GM10248 (cell line): ENCODE measurements at regions not wholly inside any gene's neighbourhood (a gene's known extent, or its start where the extent isn't known, plus 50 kb on each side); places are given as distances from the start of the nearest gene placed in this dataset.

Source experiments
- CTCF ChIA-PET: fragments of 300-600 bp; sonication (Branson Sonifier 250); formaldehyde crosslinking; extraction: SDS; loops from one replicate; lab custom pipeline; 2021; ENCODE audit warnings: antibody characterized with exemption; lab: Yijun Ruan, JAX
- POLR2A ChIA-PET: fragments of 350-650 bp; sonication (Branson Sonifier 250); formaldehyde crosslinking; extraction: SDS; loops from one replicate; lab custom pipeline; 2020; ENCODE audit warnings: antibody characterized with exemption; lab: Yijun Ruan, JAX
- DNase-seq: peaks from one replicate; pipeline ENCODE4 v3.0.0; 2012; ENCODE audit errors: extremely low spot score
- TF ChIP-seq, protein P1 (sequence below): IDR thresholded peaks from 2 replicates; pipeline ENCODE4 v1.5.1; 2012; ENCODE audit warnings: mild to moderate bottlenecking, low read depth; ENCODE audit errors: extremely low read depth, missing control alignments, control extremely low read depth

DNA sequence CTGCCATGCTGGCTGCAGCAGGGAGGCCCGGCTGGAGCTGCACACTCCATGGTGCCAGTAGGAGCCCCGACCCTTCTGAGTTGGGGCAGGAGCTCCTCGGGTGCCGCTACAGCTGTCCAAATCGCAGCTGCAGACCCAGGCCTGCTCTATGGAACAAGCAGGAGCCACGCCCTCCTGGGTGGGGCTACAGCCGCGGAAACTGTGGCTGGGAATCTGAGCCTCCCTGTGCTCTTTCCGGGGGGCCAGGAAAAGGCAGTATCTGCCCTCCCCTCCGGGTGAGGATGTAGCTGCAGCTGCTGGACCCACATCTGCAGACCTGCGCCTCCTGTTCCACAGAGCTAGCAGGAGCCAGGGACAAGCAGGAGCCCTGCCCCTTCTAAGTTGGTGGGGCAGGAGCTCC lies 278.9 kb upstream of the ACTBL2 start:
- CTCF ChIA-PET = interaction anchor here (1.1 kb wide), 1 partner anchor 13 kb away, joined by 3 read pairs; no protein-coding TSS in a partner anchor
- no peak for DNase-seq
- TF ChIP-seq, protein P1, sequence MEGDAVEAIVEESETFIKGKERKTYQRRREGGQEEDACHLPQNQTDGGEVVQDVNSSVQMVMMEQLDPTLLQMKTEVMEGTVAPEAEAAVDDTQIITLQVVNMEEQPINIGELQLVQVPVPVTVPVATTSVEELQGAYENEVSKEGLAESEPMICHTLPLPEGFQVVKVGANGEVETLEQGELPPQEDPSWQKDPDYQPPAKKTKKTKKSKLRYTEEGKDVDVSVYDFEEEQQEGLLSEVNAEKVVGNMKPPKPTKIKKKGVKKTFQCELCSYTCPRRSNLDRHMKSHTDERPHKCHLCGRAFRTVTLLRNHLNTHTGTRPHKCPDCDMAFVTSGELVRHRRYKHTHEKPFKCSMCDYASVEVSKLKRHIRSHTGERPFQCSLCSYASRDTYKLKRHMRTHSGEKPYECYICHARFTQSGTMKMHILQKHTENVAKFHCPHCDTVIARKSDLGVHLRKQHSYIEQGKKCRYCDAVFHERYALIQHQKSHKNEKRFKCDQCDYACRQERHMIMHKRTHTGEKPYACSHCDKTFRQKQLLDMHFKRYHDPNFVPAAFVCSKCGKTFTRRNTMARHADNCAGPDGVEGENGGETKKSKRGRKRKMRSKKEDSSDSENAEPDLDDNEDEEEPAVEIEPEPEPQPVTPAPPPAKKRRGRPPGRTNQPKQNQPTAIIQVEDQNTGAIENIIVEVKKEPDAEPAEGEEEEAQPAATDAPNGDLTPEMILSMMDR = no peak
- POLR2A ChIA-PET = no interaction called here

DNA sequence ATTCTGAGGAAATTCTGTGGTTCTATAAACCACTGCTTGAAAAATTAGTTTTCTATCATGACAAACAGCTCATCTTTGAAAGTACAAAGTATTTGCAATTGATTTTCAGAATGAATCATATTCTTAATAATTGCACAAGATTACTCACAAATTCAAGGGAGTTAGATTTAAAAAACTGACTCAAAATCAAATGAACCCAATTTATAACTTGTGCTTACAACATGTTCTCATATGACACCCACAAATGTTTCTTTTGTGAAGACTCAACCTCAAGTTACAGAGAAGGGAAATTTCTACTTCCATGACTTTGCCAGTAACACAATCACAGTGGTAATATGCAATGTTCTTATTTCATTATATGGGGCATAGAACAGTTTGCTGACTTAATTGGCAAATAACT lies 272.0 kb upstream of the ACTBL2 start:
- CTCF ChIA-PET = interaction anchor here (1.9 kb wide), 1 partner anchor 14 kb away, joined by 4 read pairs; no protein-coding TSS in a partner anchor
- POLR2A ChIA-PET = no interaction called here
- no peak for DNase-seq
- TF ChIP-seq, protein P1 = no peak

DNA sequence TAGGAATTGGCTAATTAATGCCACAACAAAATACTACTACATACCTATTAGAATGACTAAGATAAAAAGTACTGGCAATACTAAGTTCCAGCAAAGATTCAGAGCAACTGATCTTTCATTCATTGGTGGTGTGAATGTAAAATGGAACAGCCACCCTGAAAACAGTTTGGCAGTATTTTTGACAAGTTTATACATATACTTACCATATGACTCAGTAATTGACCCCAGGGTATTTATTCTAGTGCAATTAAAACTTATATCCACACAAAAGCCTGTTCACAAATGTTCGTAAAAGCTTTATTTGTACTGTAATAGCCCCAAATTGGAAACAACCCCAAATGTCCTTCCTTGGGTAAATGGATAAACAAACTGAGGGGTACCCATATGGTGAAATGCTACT lies 270.8 kb upstream of the ACTBL2 start:
- TF ChIP-seq, protein P1 = no peak
- CTCF ChIA-PET = interaction anchor here (1.0 kb wide), 1 partner anchor 13 kb away, joined by 3 read pairs; no protein-coding TSS in a partner anchor
- POLR2A ChIA-PET = no interaction called here
- DNase-seq = no peak

DNA sequence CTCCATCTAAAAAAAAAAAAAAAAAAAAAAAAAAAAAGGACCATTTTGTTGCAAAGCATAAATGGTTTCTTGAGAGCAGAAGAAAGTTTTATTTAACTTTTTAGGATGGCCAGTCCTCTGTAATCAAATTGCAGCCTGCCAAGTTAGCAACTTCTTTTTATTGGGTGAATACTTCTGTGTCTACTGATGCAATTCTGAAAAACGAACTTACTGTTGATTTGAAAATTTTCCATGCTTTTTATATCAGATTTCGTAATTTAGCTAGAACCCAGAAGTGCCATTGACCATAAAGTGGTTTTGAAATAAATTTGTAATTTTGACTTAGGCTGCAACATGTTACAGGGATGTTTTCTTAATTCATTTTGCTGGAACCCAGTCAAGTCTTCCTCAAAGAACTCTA lies 269.1 kb upstream of the ACTBL2 start:
- ChIA-PET POLR2A (no interaction called here), CTCF (interaction anchor here (1.6 kb wide), 1 partner anchor 9 kb away, joined by 4 read pairs; no protein-coding TSS in a partner anchor)
- no peak for DNase-seq
- TF ChIP-seq, protein P1 = no peak

DNA sequence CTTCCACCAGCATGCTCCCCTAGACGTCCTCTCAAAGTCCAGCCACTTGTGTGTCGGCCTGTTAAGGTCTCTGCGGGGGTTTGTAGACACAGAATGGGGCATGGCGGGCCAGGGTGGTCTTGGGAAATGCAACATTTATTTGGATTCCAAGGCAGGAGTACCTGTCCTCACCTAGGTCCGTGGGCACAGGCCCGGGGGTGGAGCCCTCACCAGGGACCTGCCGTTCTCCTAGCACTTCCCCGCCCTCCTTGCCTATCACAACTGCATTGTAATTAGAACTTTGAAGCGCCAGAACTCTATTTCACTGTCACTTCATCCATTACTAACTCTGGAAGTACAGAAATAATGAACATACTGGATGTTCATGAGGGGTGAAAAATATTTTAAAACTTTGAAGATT lies 268.3 kb upstream of the ACTBL2 start:
- no peak for DNase-seq
- CTCF ChIA-PET = interaction anchor here (1.6 kb wide), 1 partner anchor 8 kb away, joined by 4 read pairs; no protein-coding TSS in a partner anchor
- TF ChIP-seq, protein P1 = no peak
- POLR2A ChIA-PET = no interaction called here

DNA sequence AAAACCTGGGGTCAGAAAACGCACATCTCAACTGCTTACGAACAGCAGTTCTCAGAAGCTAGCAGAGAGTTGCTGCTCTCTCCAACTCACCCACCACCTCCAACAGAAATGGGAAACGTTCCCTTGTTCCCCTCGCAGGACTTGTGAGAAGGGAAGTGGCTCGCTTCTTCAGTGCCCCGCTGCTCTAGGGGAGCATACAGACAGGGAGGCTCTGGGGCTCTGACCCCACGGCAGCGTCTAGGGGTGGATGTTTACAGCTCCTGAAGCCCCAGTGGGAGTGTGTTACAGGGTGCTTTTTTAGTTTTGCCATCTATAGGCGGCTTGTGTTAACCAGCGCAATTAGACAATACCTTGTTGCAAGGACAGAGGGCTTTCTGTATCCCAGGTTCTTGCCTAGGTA lies 267.7 kb upstream of the ACTBL2 start:
- ChIA-PET POLR2A (no interaction called here), CTCF (no interaction called here)
- DNase-seq = no peak
- TF ChIP-seq, protein P1 = no peak
